K562 (cell line): ENCODE measurements at regions not wholly inside any gene's neighbourhood (a gene's known extent, or its start where the extent isn't known, plus 50 kb on each side); places are given as distances from the start of the nearest gene placed in this dataset.

Experiments
- ATAC-seq: fragments of 200-7000 bp; cut with Tn5 transposase; 3 replicates; pipeline ENCODE4 v1.9.1; 2020; ENCODE audit warnings: moderate library complexity
- BruUV-seq: library from RNA; stranded (reverse); fragments of 400-500 nt; replicated peaks from 2 replicates; lab custom pipeline; 2021; lab: Mats Ljungman, UMichigan
- CTCF ChIA-PET: fragments of 300-600 bp; formaldehyde crosslinking; extraction: SDS; loops from one replicate; lab custom pipeline; 2021; ENCODE audit warnings: low intra/inter-chr PET ratio; lab: Yijun Ruan, JAX
- POLR2A ChIA-PET: fragments of 300-600, 350-650 bp; sonication (Branson Sonifier 250); formaldehyde crosslinking; extraction: SDS; loops from one replicate; lab custom pipeline; 2021; ENCODE audit warnings: antibody characterized with exemption, inconsistent platforms; lab: Yijun Ruan, JAX
- DNase-seq, 4 experiments: peaks; one replicate each; pipeline versions ENCODE4 v3.0.0 to v3.0.0-alpha.2; 2011 to 2018; ENCODE audit warnings: low spot score in 3 of 4, mixed read lengths in 3 of 4; ENCODE audit errors: extremely low read depth in 1 of 4
- FAIRE-seq: peaks from 2 replicates; lab custom pipeline; 2011; peaks lifted over from hg19 to GRCh38; lab: Jason Lieb, UNC
- H2AFZ ChIP-seq: 2 replicates; pipeline ENCODE4 v1.6.0; 2011; ENCODE audit warnings: low read depth, low read length, control low read depth, inconsistent platforms
- H3K27ac ChIP-seq: fragments of 200-600 bp; 3 replicates; pipeline ENCODE4 v1.8.0; 2011; ENCODE audit warnings: low read depth, mild to moderate bottlenecking, control low read depth, inconsistent platforms, low read length, moderate library complexity, mixed read lengths; ENCODE audit errors: extremely low read depth
- H3K27me3 ChIP-seq, 2 experiments: fragments of 300-600 bp in 1 of 2; 2 replicates in 1 of 2; 3 replicates in 1 of 2; pipeline versions ENCODE4 v1.6.0 to v1.8.0; 2011; ENCODE audit warnings: inconsistent platforms in 2 of 2, low read length in 2 of 2, mild to moderate bottlenecking in 1 of 2, mixed read lengths in 1 of 2, moderate library complexity in 1 of 2; ENCODE audit not compliant: control insufficient read depth in 2 of 2, insufficient read depth in 2 of 2
- H3K36me3 ChIP-seq: fragments of 300-600 bp; 3 replicates; pipeline ENCODE4 v1.8.0; 2011; ENCODE audit warnings: mild to moderate bottlenecking, low read length, inconsistent platforms; ENCODE audit not compliant: control insufficient read depth, insufficient read depth
- H3K4me1 ChIP-seq, 2 experiments: fragments of 200-600 bp in 1 of 2; replicated peaks in 1 of 2; 2 replicates in 1 of 2; 3 replicates in 1 of 2; pipeline versions ENCODE4 v1.5.1 to v1.8.0; 2011; ENCODE audit warnings: inconsistent platforms in 2 of 2, low read length in 2 of 2, mild to moderate bottlenecking in 1 of 2, mixed read lengths in 1 of 2, moderate library complexity in 1 of 2; ENCODE audit not compliant: control insufficient read depth in 2 of 2, insufficient read depth in 2 of 2
- H3K4me2 ChIP-seq: 2 replicates; pipeline ENCODE4 v1.6.1; 2011; ENCODE audit warnings: low read length, control low read depth, inconsistent platforms, mixed read lengths; ENCODE audit not compliant: insufficient read depth
- H3K4me3 ChIP-seq: fragments of 200-600 bp; sonication (generic), shearing (Covaris generic); 2 replicates; pipeline ENCODE4 v1.5.1; 2016; ENCODE audit warnings: control low read depth, inconsistent platforms
- H3K79me2 ChIP-seq: fragments of 200-600 bp; 3 replicates; pipeline ENCODE4 v1.8.0; 2011; ENCODE audit warnings: low read length, inconsistent platforms; ENCODE audit not compliant: control insufficient read depth, insufficient read depth
- H3K9ac ChIP-seq, 2 experiments: 2 replicates each; pipeline versions ENCODE4 v1.6.0 to v1.6.1; 2011; ENCODE audit warnings: low read depth in 2 of 2, low read length in 2 of 2, control low read depth in 1 of 2, inconsistent platforms in 1 of 2, mild to moderate bottlenecking in 1 of 2, mixed read lengths in 1 of 2; ENCODE audit not compliant: insufficient read depth in 1 of 2
- H3K9me1 ChIP-seq: one replicate; pipeline ENCODE4 v1.6.0; 2011; ENCODE audit warnings: inconsistent platforms, mild to moderate bottlenecking, low read length, moderate library complexity; ENCODE audit not compliant: control insufficient read depth, insufficient read depth
- H3K9me3 ChIP-seq: replicated peaks from 2 replicates; pipeline ENCODE4 v1.5.1; 2011; ENCODE audit warnings: low read depth, low read length, inconsistent platforms; ENCODE audit not compliant: control insufficient read depth, insufficient read depth
- H4K20me1 ChIP-seq: replicated peaks from 2 replicates; pipeline ENCODE4 v1.6.1; 2011; ENCODE audit warnings: low read length, inconsistent platforms, mixed read lengths; ENCODE audit not compliant: control insufficient read depth, insufficient read depth
- ARID2 ChIP-seq: fragments of 450-650 bp; IDR thresholded peaks from 2 replicates; pipeline ENCODE4 v1.6.1; 2017; ENCODE audit warnings: antibody characterized with exemption, mild to moderate bottlenecking
- BHLHE40 ChIP-seq: IDR thresholded peaks from 2 replicates; pipeline ENCODE4 v1.6.1; 2011; ENCODE audit warnings: low read length, improper control_type of control experiment
- C11orf30 ChIP-seq: fragments of 450-650 bp; IDR thresholded peaks from 2 replicates; pipeline ENCODE4 v1.6.1; 2016; ENCODE audit warnings: low read depth, mild to moderate bottlenecking
- CBFA2T2 ChIP-seq: fragments of 450-650 bp; conservative IDR thresholded peaks from 2 replicates; pipeline ENCODE4 v1.6.1; 2017; ENCODE audit warnings: mild to moderate bottlenecking
- E4F1 ChIP-seq: fragments of 250-450 bp; sonication (Bioruptor Pico); IDR thresholded peaks from 2 replicates; pipeline ENCODE4 v1.5.0; 2021; ENCODE audit warnings: mild to moderate bottlenecking, borderline replicate concordance
- ESRRA ChIP-seq: fragments of 450-650 bp; IDR thresholded peaks from 2 replicates; pipeline ENCODE4 v1.6.1; 2014; ENCODE audit warnings: low read depth, mild to moderate bottlenecking, moderate library complexity, borderline replicate concordance
- NFIC ChIP-seq: fragments of 450-650 bp; IDR thresholded peaks from 2 replicates; pipeline ENCODE4 v1.6.1; 2017; ENCODE audit warnings: mild to moderate bottlenecking, inconsistent platforms
- RAD51 ChIP-seq: fragments of 450-650 bp; IDR thresholded peaks from 2 replicates; pipeline ENCODE4 v1.7.1; 2016; ENCODE audit warnings: low read depth, mild to moderate bottlenecking, borderline replicate concordance
- TFE3 ChIP-seq: fragments of 450-650 bp; formaldehyde crosslinking; IDR thresholded peaks from 2 replicates; pipeline ENCODE4 v1.4.0; 2020; ENCODE audit warnings: mild to moderate bottlenecking, mixed read lengths
- TOE1 ChIP-seq, 2 experiments: fragments of 450-650 bp in 1 of 2; sonication (generic) in 1 of 2; formaldehyde crosslinking in 1 of 2; IDR thresholded peaks; 2 replicates each; pipeline versions ENCODE4 v1.7.1 to v1.8.0; 2016 to 2022; ENCODE audit warnings: borderline replicate concordance in 2 of 2, mild to moderate bottlenecking in 2 of 2, antibody characterized with exemption in 1 of 2, inconsistent platforms in 1 of 2, low read depth in 1 of 2, missing genetic modification reagents in 1 of 2, moderate library complexity in 1 of 2
- USF2 ChIP-seq: sonication (generic); formaldehyde crosslinking; IDR thresholded peaks from 2 replicates; pipeline ENCODE4 v1.5.0; 2020; ENCODE audit warnings: missing genetic modification reagents
- ZBTB7A ChIP-seq: IDR thresholded peaks from 2 replicates; pipeline ENCODE4 v1.6.1; 2011; ENCODE audit warnings: low read depth, mild to moderate bottlenecking, low read length, moderate library complexity, borderline replicate concordance; ENCODE audit not compliant: control insufficient read depth
- WGBS: fragments of 100-300 bp; shearing (Covaris generic); methylation state at CpG from one replicate; pipeline ENCODE4 v1.1.6; 2016; ENCODE audit warnings: low coverage, mixed read lengths; ENCODE audit not compliant: insufficient coverage; ENCODE audit errors: missing lambda C conversion rate; 5-methylcytosine and 5-hydroxymethylcytosine counted together
- in situ Hi-C: fragments of 300-500 bp; cut with MboI; formaldehyde crosslinking; loops from 4 replicates; pipeline ENCODE4 v1.15.0; 2018; ENCODE audit warnings: inconsistent platforms, mixed read lengths
- intact Hi-C: fragments of 100-400 bp; cut with micrococcal nuclease; formaldehyde crosslinking; loops from 2 replicates; pipeline ENCODE4 v1.14.2; 2022

GRCh38 chr6:14372734-14373489, 255.3 kb downstream of the CD83 start:
- no peaks in the 10 kb centered on the region for H3K9me3 ChIP-seq
- no peaks in the 10 kb centered on the region for H3K36me3 ChIP-seq
- H3K79me2 ChIP-seq: no peaks in the 10 kb centered on the region
- H3K4me2 ChIP-seq: no peak overlapping the region
- POLR2A ChIA-PET: interaction anchor here (1.1 kb wide), 1 partner anchor 29 kb away, joined by 3 read pairs; no protein-coding TSS in a partner anchor
- in situ Hi-C loops (no loop called here), intact Hi-C loops (no loop called here)
- TF ChIP-seq C11orf30: peak; percentile 28; the same call in 1 of the 2 replicates
- TF ChIP-seq CBFA2T2: peak; percentile 62
- TF ChIP-seq ARID2: no peak
- 0 out of 2 replicates have a peak, but pooled peaks have one; percentile 10 for TF ChIP-seq NFIC
- TF ChIP-seq USF2: peak; percentile 23
- TF ChIP-seq E4F1 (CRISPR knock-in tag): no peak
- TF ChIP-seq ESRRA: peak; percentile 87
- TF ChIP-seq BHLHE40: peak; percentile 53
- TF ChIP-seq TFE3 (CRISPR knock-in tag): peak; percentile 96
- TF ChIP-seq TOE1 (IDR thresholded peaks at IDR 0.05; ENCODE audit: borderline replicate concordance): peak; percentile 80; the same call in 1 of the 2 replicates
- TF ChIP-seq TOE1 (CRISPR knock-in tag; IDR thresholded peaks at IDR 0.05; ENCODE audit: borderline replicate concordance, low read depth): no peak
- TF ChIP-seq RAD51: peak; percentile 90
- TF ChIP-seq ZBTB7A: no peak
- H3K27ac ChIP-seq: no peak overlapping the region
- CTCF ChIA-PET: no interaction called here
- no peak overlapping the region for H3K9ac ChIP-seq
- no peaks in the 10 kb centered on the region for H4K20me1 ChIP-seq
- H3K4me3 ChIP-seq: no peak overlapping the region
- peaks cover 6 to 32% of the 10 kb centered on the region in 2 experiments; a peak in 2 of 5 replicates for H3K27me3 ChIP-seq
- DNase-seq: peak in 2 of 4 experiments; percentile 15 to 19
- no peak for ATAC-seq
- BruUV-seq: no TSS peak
- 4% methylated on average over 7 of the region's 7 CpGs for WGBS
- FAIRE-seq: no peak
- no peaks in the 10 kb centered on the region for H3K4me1 ChIP-seq
- H3K9me1 ChIP-seq: no peaks in the 10 kb centered on the region
- H2AFZ ChIP-seq: no peak overlapping the region
